GM21529 (cell line): ENCODE measurements at regions not wholly inside any gene's neighbourhood (a gene's known extent, or its start where the extent isn't known, plus 50 kb on each side); places are given as distances from the start of the nearest gene placed in this dataset.
A peak's percentile ranks its signal among the peaks of the same experiment; 100 is the strongest.

Source experiments
- ATAC-seq: cut with Tn5 transposase; IDR thresholded peaks from one replicate; pipeline ENCODE4 v1.9.1; 2021; ENCODE audit not compliant: unreplicated experiment

- ATAC-seq = no peak
Measured at GRCh38 chr6:92840246-92840930, 579.0 kb downstream of the EPHA7 start.

GRCh38 chr6:92828788-92829187, 590.6 kb downstream of the EPHA7 start:
- ATAC-seq = no peak

GRCh38 chr6:92827104-92827503, 592.3 kb downstream of the EPHA7 start:
- no peak for ATAC-seq

GRCh38 chr6:92826633-92827032, 592.7 kb downstream of the EPHA7 start:
- no peak for ATAC-seq

- no peak for ATAC-seq
Measured at GRCh38 chr6:92822222-92822621, 597.1 kb downstream of the EPHA7 start.

GRCh38 chr6:92820601-92821000, 598.8 kb downstream of the EPHA7 start:
- no peak for ATAC-seq

- ATAC-seq = peak; percentile 96
Measured at GRCh38 chr6:92810913-92811312, 608.4 kb downstream of the EPHA7 start.

GRCh38 chr6:92806254-92806653, 613.1 kb downstream of the EPHA7 start:
- no peak for ATAC-seq

- ATAC-seq = no peak
Measured at GRCh38 chr6:92791403-92791802, 628.0 kb downstream of the EPHA7 start.

GRCh38 chr6:92790381-92790780, 629.0 kb downstream of the EPHA7 start:
- ATAC-seq = no peak

GRCh38 chr6:92784235-92784634, 635.1 kb downstream of the EPHA7 start:
- ATAC-seq = no peak

GRCh38 chr6:92779746-92780145, 639.6 kb downstream of the EPHA7 start:
- ATAC-seq = no peak

GRCh38 chr6:92777146-92777740, 642.1 kb downstream of the EPHA7 start:
- ATAC-seq = no peak

- ATAC-seq = no peak
Measured at GRCh38 chr6:92770540-92770939, 648.8 kb downstream of the EPHA7 start.

- ATAC-seq = no peak
Measured at GRCh38 chr6:92767101-92767500, 652.3 kb downstream of the EPHA7 start.

- no peak for ATAC-seq
Measured at GRCh38 chr6:92763680-92764079, 655.7 kb downstream of the EPHA7 start.

- ATAC-seq = no peak
Measured at GRCh38 chr6:92763274-92763584, 656.1 kb downstream of the EPHA7 start.

GRCh38 chr6:92762443-92763273, 656.7 kb downstream of the EPHA7 start:
- ATAC-seq = no peak

GRCh38 chr6:92759178-92759577, 660.2 kb downstream of the EPHA7 start:
- no peak for ATAC-seq

GRCh38 chr6:92757925-92758324, 661.4 kb downstream of the EPHA7 start:
- ATAC-seq = no peak

GRCh38 chr6:92756912-92757311, 662.4 kb downstream of the EPHA7 start:
- ATAC-seq = no peak

- ATAC-seq = no peak
Measured at GRCh38 chr6:92753956-92754355, 665.4 kb downstream of the EPHA7 start.
